ENCODE measurements at regions not wholly inside any gene's neighbourhood (a gene's known extent, or its start where the extent isn't known, plus 50 kb on each side); places are given as distances from the start of the nearest gene placed in this dataset.

- in situ Hi-C loops (cut with HindIII; ENCODE audit: low pct_ligation_motif_present, low sequenced_read_pairs): no loop called here
- peak; percentile 5 for DNase-seq
- Histone ChIP-seq H3K27ac (no peak overlapping the region), H3K4me3 (ENCODE audit: low read depth, low read length) (no peak overlapping the region), H3K36me3 (replicated peaks) (no peaks in the 10 kb centered on the region), H3K27me3 (replicated peaks) (no peaks in the 10 kb centered on the region)
- TF ChIP-seq, protein P1, sequence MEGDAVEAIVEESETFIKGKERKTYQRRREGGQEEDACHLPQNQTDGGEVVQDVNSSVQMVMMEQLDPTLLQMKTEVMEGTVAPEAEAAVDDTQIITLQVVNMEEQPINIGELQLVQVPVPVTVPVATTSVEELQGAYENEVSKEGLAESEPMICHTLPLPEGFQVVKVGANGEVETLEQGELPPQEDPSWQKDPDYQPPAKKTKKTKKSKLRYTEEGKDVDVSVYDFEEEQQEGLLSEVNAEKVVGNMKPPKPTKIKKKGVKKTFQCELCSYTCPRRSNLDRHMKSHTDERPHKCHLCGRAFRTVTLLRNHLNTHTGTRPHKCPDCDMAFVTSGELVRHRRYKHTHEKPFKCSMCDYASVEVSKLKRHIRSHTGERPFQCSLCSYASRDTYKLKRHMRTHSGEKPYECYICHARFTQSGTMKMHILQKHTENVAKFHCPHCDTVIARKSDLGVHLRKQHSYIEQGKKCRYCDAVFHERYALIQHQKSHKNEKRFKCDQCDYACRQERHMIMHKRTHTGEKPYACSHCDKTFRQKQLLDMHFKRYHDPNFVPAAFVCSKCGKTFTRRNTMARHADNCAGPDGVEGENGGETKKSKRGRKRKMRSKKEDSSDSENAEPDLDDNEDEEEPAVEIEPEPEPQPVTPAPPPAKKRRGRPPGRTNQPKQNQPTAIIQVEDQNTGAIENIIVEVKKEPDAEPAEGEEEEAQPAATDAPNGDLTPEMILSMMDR (IDR thresholded peaks at IDR 0.05; ENCODE audit: low read depth, low read length, missing control alignments): no peak
Measured at GRCh38 chr9:107108342-107109130, 174.5 kb upstream of the RAD23B start.

DNA sequence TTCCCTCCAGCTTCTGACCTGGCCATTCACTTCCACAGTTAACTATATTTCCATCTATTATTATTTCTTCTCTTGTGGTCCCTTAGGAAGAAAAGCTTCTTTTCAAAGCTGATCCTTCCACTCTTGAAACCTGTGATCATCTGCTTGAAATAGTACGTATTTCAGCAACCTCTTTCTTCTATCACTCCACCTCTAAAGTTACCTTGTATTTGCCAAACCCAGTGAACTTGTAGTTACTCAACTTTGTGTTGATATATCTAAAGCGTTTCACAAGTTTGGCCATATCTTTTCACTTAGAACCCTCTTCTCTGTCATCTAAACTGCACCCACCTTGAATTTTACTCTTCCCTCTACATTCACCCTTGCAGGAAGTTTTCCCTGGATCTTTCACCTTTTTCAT, 173.8 kb upstream of the RAD23B start:
- DNase-seq: no peak
- in situ Hi-C loops (cut with HindIII; ENCODE audit: low pct_ligation_motif_present, low sequenced_read_pairs): no loop called here
- Histone ChIP-seq H3K27ac (no peak overlapping the region), H3K4me3 (ENCODE audit: low read depth, low read length) (no peak overlapping the region), H3K36me3 (replicated peaks) (no peaks in the 10 kb centered on the region), H3K27me3 (replicated peaks) (no peaks in the 10 kb centered on the region)
- TF ChIP-seq, protein P1 (IDR thresholded peaks at IDR 0.05; ENCODE audit: low read depth, low read length, missing control alignments): no peak

GRCh38 chr9:107110153-107110552, 172.9 kb upstream of the RAD23B start:
- H3K27ac ChIP-seq: no peak overlapping the region
- in situ Hi-C loops (cut with HindIII; ENCODE audit: low pct_ligation_motif_present, low sequenced_read_pairs): no loop called here
- no peak overlapping the region for H3K4me3 ChIP-seq (ENCODE audit: low read depth, low read length)
- no peaks in the 10 kb centered on the region for H3K36me3 ChIP-seq (replicated peaks)
- TF ChIP-seq, protein P1 (IDR thresholded peaks at IDR 0.05; ENCODE audit: low read depth, low read length, missing control alignments): no peak
- no peak for DNase-seq
- no peaks in the 10 kb centered on the region for H3K27me3 ChIP-seq (replicated peaks)

DNA sequence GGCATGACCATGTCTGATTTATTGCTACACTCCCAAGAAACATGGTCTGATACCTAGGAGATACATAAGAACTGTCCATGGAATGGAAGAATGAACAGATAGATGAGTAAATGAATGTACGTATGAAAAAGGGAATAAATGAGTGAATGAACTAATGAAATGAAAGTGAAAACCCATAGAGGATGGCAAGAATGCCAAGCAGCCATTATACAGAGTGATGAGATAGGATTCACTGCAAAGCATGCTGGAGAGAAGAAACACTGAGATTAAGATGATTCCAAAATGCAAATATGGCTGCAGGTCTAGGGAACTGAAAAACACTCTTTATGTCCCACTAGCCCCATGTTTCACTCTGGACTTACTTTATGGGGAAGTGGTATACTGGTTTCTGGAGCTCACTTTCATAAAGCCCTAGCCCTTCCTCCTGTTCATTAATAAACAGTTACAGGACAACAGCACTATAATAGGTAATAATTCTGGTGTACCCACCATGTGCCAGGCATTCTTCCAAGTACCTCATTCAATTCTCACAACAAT, 170.3 kb upstream of the RAD23B start:
- no peak for DNase-seq
- Histone ChIP-seq H3K36me3 (replicated peaks) (no peaks in the 10 kb centered on the region), H3K27ac (no peak overlapping the region), H3K27me3 (replicated peaks) (no peaks in the 10 kb centered on the region), H3K4me3 (ENCODE audit: low read depth, low read length) (no peak overlapping the region)
- in situ Hi-C loops (cut with HindIII; ENCODE audit: low pct_ligation_motif_present, low sequenced_read_pairs): no loop called here
- TF ChIP-seq, protein P1 (IDR thresholded peaks at IDR 0.05; ENCODE audit: low read depth, low read length, missing control alignments): no peak

- Histone ChIP-seq H3K4me3 (ENCODE audit: low read depth, low read length) (no peak overlapping the region), H3K27me3 (replicated peaks) (no peaks in the 10 kb centered on the region), H3K27ac (no peak overlapping the region), H3K36me3 (replicated peaks) (no peaks in the 10 kb centered on the region)
- in situ Hi-C loops (cut with HindIII; ENCODE audit: low pct_ligation_motif_present, low sequenced_read_pairs): no loop called here
- TF ChIP-seq, protein P1 (IDR thresholded peaks at IDR 0.05; ENCODE audit: low read depth, low read length, missing control alignments): no peak
- DNase-seq: no peak
Measured at GRCh38 chr9:107118863-107119624, 164.0 kb upstream of the RAD23B start.
